ENCODE measurements at regions not wholly inside any gene's neighbourhood (a gene's known extent, or its start where the extent isn't known, plus 50 kb on each side); places are given as distances from the start of the nearest gene placed in this dataset.

DNA sequence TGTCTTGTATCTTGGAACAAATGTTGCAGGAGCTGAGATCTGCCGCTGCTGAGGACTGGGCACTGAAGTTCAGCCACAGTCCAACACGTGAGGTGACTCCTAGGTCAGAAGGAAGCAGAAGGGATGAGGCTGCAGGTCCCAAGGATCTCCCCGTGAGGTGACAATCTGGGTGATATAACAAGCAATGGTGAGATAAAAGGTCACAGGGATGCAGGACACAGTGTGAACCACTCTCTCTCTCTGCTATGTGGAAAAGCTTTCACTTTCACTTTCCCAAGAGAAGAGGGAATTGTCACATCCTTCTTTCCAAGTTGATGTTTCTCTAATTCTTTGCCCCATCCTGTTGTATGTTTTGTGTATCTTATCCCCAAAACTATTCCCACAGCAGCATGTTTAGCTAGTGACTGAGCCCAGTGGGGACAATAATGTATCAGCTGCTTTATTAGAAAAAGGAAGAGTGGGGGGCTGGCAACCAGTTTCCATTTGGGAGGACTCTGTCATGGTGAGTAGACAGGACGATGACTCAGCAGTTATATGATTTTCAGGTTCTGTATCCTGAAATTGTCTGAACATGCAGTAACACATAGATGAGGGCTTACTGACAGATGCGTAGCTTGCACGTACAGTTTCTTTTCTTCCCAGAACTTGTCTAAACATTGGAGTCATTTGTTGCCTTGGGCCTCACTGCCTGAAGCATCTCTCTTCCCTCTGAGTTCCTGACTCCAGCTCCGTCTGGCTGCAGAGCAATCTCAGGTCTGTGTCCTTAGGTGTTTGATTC lies 1415.8 kb upstream of the TENM3 start:
- Mint-ChIP-seq H3K9me3 (ENCODE audit: low read depth) (peaks cover 4% of the 10 kb centered on the region), H3K4me1 (ENCODE audit: low read depth) (peaks cover 3% of the 10 kb centered on the region), H3K27me3 (no peaks in the 10 kb centered on the region), H3K27ac (peak overlapping the region; percentile 69), H3K36me3 (ENCODE audit: insufficient read depth) (peaks cover 2% of the 10 kb centered on the region), H3K4me3 (ENCODE audit: low read depth) (no peak overlapping the region)
- TF ChIP-seq, protein P1, sequence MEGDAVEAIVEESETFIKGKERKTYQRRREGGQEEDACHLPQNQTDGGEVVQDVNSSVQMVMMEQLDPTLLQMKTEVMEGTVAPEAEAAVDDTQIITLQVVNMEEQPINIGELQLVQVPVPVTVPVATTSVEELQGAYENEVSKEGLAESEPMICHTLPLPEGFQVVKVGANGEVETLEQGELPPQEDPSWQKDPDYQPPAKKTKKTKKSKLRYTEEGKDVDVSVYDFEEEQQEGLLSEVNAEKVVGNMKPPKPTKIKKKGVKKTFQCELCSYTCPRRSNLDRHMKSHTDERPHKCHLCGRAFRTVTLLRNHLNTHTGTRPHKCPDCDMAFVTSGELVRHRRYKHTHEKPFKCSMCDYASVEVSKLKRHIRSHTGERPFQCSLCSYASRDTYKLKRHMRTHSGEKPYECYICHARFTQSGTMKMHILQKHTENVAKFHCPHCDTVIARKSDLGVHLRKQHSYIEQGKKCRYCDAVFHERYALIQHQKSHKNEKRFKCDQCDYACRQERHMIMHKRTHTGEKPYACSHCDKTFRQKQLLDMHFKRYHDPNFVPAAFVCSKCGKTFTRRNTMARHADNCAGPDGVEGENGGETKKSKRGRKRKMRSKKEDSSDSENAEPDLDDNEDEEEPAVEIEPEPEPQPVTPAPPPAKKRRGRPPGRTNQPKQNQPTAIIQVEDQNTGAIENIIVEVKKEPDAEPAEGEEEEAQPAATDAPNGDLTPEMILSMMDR (IDR thresholded peaks at IDR 0.05; ENCODE audit: unreplicated experiment) = no peak
- no peak for DNase-seq (ENCODE audit: low spot score, unreplicated experiment)

DNA sequence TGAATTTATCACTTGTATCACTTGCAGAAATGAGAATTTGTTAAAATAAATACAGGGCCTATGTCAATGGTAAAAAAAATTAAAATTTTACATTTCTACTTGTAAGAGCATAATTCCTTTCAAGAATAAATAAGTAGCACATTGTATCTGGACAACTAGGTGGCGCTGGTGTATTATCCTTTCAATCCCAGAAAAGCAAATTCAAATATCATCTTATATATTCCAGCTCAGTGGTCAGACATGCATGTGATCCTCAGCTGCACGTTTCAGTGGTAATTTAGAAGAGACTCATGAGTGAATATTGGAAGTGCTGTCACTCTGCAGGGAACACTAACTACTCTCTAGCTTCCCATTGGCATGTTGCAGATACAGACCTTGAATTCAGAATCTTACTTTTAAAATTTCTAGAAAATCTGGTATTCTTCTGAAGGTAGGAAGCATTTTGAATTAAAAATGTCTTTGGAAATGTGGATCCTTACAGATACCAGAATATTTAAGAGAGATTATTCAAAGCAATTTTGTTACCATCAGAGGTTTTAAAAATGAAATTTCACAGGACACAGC lies 1414.7 kb upstream of the TENM3 start:
- no peak overlapping the region for H3K27ac Mint-ChIP-seq
- no peak for DNase-seq (ENCODE audit: low spot score, unreplicated experiment)
- H3K36me3 Mint-ChIP-seq (ENCODE audit: insufficient read depth) = peaks cover 2% of the 10 kb centered on the region
- H3K4me1 Mint-ChIP-seq (ENCODE audit: low read depth) = peaks cover 3% of the 10 kb centered on the region
- no peak overlapping the region for H3K4me3 Mint-ChIP-seq (ENCODE audit: low read depth)
- peaks cover 4% of the 10 kb centered on the region for H3K9me3 Mint-ChIP-seq (ENCODE audit: low read depth)
- TF ChIP-seq, protein P1 (IDR thresholded peaks at IDR 0.05; ENCODE audit: unreplicated experiment) = peak; percentile 85
- no peaks in the 10 kb centered on the region for H3K27me3 Mint-ChIP-seq

DNA sequence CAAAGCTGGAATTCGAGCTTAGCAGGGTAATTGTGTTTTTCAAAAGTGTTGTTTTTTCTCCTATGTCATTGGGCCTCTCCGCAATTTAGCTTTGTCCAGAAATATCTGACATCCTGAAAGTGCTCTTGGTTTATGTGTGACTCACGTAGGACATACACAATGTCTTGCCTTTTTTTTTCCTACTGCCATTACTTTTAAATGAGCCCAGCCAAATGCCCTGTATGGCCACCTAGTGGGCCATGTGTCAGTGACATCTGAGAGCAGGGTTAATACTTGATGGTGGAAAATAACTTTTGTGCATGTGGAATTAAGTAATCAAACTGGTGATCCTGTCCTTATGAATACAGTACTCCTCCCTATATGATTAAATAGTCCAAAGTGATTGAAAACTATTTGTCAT lies 1411.1 kb upstream of the TENM3 start:
- Mint-ChIP-seq H3K27me3 (no peaks in the 10 kb centered on the region), H3K4me1 (ENCODE audit: low read depth) (peaks cover 6% of the 10 kb centered on the region), H3K4me3 (ENCODE audit: low read depth) (no peak overlapping the region), H3K9me3 (ENCODE audit: low read depth) (no peaks in the 10 kb centered on the region), H3K36me3 (ENCODE audit: insufficient read depth) (no peaks in the 10 kb centered on the region), H3K27ac (no peak overlapping the region)
- TF ChIP-seq, protein P1 (IDR thresholded peaks at IDR 0.05; ENCODE audit: unreplicated experiment) = peak; percentile 37
- no peak for DNase-seq (ENCODE audit: low spot score, unreplicated experiment)

DNA sequence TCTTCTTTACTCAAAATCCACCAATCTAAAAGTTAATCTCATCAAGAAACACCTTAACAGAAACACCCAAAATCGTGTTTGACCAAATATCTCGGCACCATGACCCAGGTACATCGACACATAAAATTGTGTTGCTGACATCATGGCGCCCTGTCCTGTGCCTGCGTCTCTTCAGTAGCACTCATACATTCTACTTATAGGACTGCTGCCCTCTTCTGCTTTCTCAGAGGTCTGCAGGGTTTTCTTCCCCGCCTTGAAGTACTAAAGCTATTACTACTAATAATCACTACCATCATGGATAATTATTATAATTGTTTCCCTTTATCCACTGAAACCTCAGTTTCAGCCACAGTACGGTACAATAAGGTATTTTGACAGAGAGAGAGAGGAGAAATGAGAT lies 1403.1 kb upstream of the TENM3 start:
- no peak for DNase-seq (ENCODE audit: low spot score, unreplicated experiment)
- TF ChIP-seq, protein P1 (IDR thresholded peaks at IDR 0.05; ENCODE audit: unreplicated experiment) = peak; percentile 24
- Mint-ChIP-seq H3K4me1 (ENCODE audit: low read depth) (peaks cover 2% of the 10 kb centered on the region), H3K27ac (no peak overlapping the region), H3K36me3 (ENCODE audit: insufficient read depth) (no peaks in the 10 kb centered on the region), H3K4me3 (ENCODE audit: low read depth) (no peak overlapping the region), H3K9me3 (ENCODE audit: low read depth) (no peaks in the 10 kb centered on the region), H3K27me3 (no peaks in the 10 kb centered on the region)

DNA sequence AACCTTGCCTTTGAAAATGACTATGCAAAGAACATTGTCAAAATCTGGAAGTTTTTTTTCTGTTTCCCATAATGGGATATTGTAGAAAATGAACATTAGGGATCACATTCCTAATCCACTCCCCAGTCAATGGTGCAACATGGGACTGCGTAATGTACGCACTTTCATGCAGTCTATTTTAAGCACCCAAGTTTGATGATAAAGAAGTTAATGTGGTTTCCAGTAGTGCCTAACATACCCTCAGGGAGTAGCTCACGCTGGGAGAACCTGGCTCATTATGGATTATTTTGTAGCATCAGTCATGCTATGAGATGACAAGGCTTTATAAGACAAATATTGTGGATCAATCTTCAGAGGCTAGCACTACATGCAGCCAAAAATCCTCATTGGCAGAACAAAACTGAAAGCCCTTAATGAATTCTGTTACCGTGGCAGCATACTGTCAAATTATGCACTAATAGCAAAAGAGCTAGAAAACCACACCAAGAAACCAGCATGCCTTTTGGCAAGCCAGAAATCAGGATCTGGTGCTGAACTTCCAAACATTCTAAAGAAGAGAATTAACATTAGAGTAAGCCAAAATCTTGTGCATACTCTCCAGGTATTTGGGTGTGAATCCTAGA lies 1392.8 kb upstream of the TENM3 start:
- H3K9me3 Mint-ChIP-seq (ENCODE audit: low read depth) = no peaks in the 10 kb centered on the region

More for the DNA sequence above, 1392.8 kb upstream of the TENM3 start:
- DNase-seq (ENCODE audit: low spot score, unreplicated experiment) = no peak
- Mint-ChIP-seq H3K27me3 (no peaks in the 10 kb centered on the region), H3K4me1 (ENCODE audit: low read depth) (no peaks in the 10 kb centered on the region), H3K36me3 (ENCODE audit: insufficient read depth) (no peaks in the 10 kb centered on the region), H3K4me3 (ENCODE audit: low read depth) (no peak overlapping the region), H3K27ac (no peak overlapping the region)
- TF ChIP-seq, protein P1 (IDR thresholded peaks at IDR 0.05; ENCODE audit: unreplicated experiment) = no peak
